22Rv1 (cell line): ENCODE measurements at regions not wholly inside any gene's neighbourhood (a gene's known extent, or its start where the extent isn't known, plus 50 kb on each side); places are given as distances from the start of the nearest gene placed in this dataset.

Experiments
- CTCF ChIP-seq: fragments of 450-650 bp; IDR thresholded peaks from 2 replicates; pipeline ENCODE4 v1.5.1; 2017; ENCODE audit warnings: mild to moderate bottlenecking
- ZFX ChIP-seq: fragments of 450-650 bp; IDR thresholded peaks from 2 replicates; pipeline ENCODE4 v1.6.1; 2017; ENCODE audit warnings: antibody characterized with exemption, borderline replicate concordance

- TF ChIP-seq CTCF (no peak), ZFX (no peak)
Observed at GRCh38 chr3:178001670-178002101, 534.5 kb upstream of the KCNMB2 start.
